Sigmoid colon (tissue), 6 donors: ENCODE measurements at regions not wholly inside any gene's neighbourhood (a gene's known extent, or its start where the extent isn't known, plus 50 kb on each side); places are given as distances from the start of the nearest gene placed in this dataset.

ENCODE experiments used
- DNase-seq: peaks from one replicate; pipeline ENCODE4 v3.0.0-alpha.2; 2019
- H3K27ac ChIP-seq, 4 donors: fragments of 200-600 bp; sonication (generic); one replicate each; pipeline ENCODE4 v1.5.1; 2016 to 2019; ENCODE audit warnings: mild to moderate bottlenecking in 1 of 4
- H3K27me3 ChIP-seq, 3 donors: fragments of 200-600 bp; sonication (generic); one replicate each; pipeline ENCODE4 v1.5.1; 2019; ENCODE audit warnings: mild to moderate bottlenecking in 1 of 3
- H3K36me3 ChIP-seq, 4 donors: fragments of 200-600 bp; sonication (generic); one replicate each; pipeline ENCODE4 v1.5.1; 2016 to 2019
- H3K4me1 ChIP-seq, 4 donors: fragments of 200-600 bp; sonication (generic); one replicate each; pipeline ENCODE4 v1.5.1; 2017 to 2019
- H3K4me3 ChIP-seq, 4 donors: fragments of 200-600 bp; sonication (generic); one replicate each; pipeline ENCODE4 v1.5.1; 2017 to 2019; ENCODE audit warnings: mild to moderate bottlenecking in 2 of 4, moderate library complexity in 1 of 4
- H3K9me3 ChIP-seq, 4 donors: fragments of 200-600 bp in 3 of 4; sonication (generic) in 3 of 4; one replicate each; pipeline versions ENCODE4 v1.5.1 to v1.6.1; 2013 to 2019
- EP300 ChIP-seq, 4 donors: sonication (generic); formaldehyde crosslinking; IDR thresholded peaks; one replicate each; pipeline ENCODE4 v1.6.1; 2017; ENCODE audit warnings: antibody characterized with exemption in 4 of 4
- POLR2A ChIP-seq, 2 donors: fragments of 450-650 bp; IDR thresholded peaks; one replicate each; pipeline ENCODE4 v1.6.1; 2016; ENCODE audit warnings: antibody characterized with exemption in 2 of 2, mild to moderate bottlenecking in 2 of 2, moderate library complexity in 2 of 2
- POLR2AphosphoS5 ChIP-seq, 4 donors: sonication (generic); formaldehyde crosslinking; IDR thresholded peaks; one replicate each; pipeline ENCODE4 v1.6.1; 2017; ENCODE audit warnings: antibody characterized with exemption in 4 of 4
- WGBS, 2 donors: extraction: QIAGEN DNeasy Blood & Tissue Kit; methylation state at CpG; one replicate each; pipeline ENCODE4 v1.1.7; 2013; 5-methylcytosine and 5-hydroxymethylcytosine counted together
- intact Hi-C: fragments of 100-400 bp; cut with DNase I; formaldehyde crosslinking; loops from one replicate; pipeline ENCODE4 v1.15.1; 2023
- TF ChIP-seq, protein P1 (sequence below), 4 experiments: fragments of 450-650 bp in 3 of 4; fragments of 200-600 bp in 1 of 4; IDR thresholded peaks; one replicate each; pipeline ENCODE4 v1.5.1; 2016 to 2019; ENCODE audit warnings: antibody characterized with exemption in 4 of 4, mild to moderate bottlenecking in 3 of 4, moderate library complexity in 2 of 4
- donor health status: healthy with polysubstance abuse.
- donor health status: healthy.

DNA sequence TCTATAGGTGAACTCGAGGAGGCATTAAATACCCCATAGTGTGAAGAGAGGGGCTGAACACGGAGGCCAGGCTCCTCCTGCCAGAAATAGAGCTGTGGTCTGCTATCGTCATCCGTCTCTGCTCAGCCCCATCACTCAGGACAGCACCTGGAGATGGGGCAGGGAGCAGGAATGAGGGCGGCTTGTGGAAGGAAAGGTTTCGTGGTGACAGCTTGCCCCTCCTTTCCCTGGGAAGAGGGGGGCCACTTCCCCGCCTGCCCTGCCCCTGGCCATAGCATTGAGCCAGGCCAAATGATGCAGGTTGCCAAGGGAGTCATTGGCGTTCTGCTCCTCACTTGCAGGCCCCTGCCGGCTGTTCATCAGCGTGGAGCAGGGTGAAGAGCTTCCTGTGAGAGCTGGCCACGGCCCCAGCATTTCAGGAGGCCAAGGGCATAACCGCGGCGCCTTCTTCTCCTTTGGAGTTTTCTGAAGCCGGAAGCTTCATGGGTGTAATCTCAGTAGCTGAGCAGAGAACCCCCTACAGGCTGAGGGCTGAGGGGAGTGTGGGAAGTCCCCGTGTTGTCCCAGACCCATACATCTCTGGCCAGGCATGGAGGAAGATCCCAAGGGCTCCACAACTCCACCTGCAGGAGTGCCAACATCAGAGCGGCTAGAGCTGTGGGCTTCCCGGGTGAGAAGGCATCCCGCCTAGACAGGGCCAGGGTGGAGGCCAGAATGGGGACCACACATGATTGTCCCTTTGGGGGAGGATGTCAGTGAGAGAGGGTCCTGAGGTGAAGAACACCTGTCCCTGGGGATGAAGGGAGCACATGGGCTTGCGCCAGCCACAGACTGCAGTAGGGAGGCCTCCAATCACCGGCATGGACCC, 112.5 kb upstream of the GLI2 start:
- no peak overlapping the region for H3K4me3 ChIP-seq
- TF ChIP-seq POLR2AphosphoS5 (IDR thresholded peaks at IDR 0.05) (no peak), POLR2A (IDR thresholded peaks at IDR 0.05) (no peak), EP300 (IDR thresholded peaks at IDR 0.05) (no peak)
- TF ChIP-seq, protein P1, sequence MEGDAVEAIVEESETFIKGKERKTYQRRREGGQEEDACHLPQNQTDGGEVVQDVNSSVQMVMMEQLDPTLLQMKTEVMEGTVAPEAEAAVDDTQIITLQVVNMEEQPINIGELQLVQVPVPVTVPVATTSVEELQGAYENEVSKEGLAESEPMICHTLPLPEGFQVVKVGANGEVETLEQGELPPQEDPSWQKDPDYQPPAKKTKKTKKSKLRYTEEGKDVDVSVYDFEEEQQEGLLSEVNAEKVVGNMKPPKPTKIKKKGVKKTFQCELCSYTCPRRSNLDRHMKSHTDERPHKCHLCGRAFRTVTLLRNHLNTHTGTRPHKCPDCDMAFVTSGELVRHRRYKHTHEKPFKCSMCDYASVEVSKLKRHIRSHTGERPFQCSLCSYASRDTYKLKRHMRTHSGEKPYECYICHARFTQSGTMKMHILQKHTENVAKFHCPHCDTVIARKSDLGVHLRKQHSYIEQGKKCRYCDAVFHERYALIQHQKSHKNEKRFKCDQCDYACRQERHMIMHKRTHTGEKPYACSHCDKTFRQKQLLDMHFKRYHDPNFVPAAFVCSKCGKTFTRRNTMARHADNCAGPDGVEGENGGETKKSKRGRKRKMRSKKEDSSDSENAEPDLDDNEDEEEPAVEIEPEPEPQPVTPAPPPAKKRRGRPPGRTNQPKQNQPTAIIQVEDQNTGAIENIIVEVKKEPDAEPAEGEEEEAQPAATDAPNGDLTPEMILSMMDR (IDR thresholded peaks at IDR 0.05): no peak
- WGBS, 2 donors: 87 to 88% methylated on average over 21 of the region's 21 CpGs

DNA sequence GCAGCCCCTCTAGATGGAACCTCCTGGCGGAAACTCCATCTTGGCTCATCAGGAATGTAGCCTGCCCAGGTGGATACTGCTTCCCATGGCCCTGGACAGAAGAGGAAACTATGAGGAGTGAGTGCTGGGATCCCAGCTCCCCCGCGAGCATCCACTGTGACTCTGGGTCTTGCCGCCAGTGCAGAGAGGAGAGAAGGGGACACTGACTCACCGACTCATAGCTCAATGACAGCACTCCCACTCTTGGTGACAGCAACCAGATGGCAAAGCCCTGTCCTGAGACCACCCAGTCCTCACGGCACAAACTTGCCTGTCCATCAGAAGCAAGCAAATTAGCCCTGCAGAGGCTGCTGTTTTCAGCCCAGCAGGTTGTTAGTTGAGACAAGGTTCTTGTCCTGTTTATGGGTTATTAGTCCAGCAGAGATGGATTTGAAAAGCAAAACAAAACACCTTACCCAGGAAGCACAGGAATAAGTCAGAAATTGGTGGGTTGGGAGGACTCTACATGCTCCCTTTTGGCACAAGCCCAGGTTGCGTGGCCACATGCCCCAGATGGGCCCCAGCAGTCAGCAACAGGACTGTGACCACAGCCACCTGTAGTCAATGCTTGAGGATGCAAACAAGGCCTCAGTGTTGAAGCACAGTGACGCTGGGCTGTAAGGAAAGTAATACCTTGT, 111.5 kb upstream of the GLI2 start:
- Histone ChIP-seq H3K27me3 (no peaks in the 10 kb centered on the region), H3K27ac (no peak overlapping the region), H3K36me3 (no peaks in the 10 kb centered on the region), H3K4me1 (no peaks in the 10 kb centered on the region), H3K9me3 (no peaks in the 10 kb centered on the region), H3K4me3 (no peak overlapping the region)
- WGBS, 2 donors: 79% methylated on average over 8 of the region's 8 CpGs
- intact Hi-C loops: no loop called here
- peak; percentile 22 for DNase-seq
- TF ChIP-seq EP300 (IDR thresholded peaks at IDR 0.05) (no peak), POLR2AphosphoS5 (IDR thresholded peaks at IDR 0.05) (no peak), POLR2A (IDR thresholded peaks at IDR 0.05) (no peak)
- TF ChIP-seq, protein P1 (IDR thresholded peaks at IDR 0.05): no peak

More for the DNA sequence above, 112.5 kb upstream of the GLI2 start:
- H3K27ac ChIP-seq: no peak overlapping the region
- peak; percentile 45 for DNase-seq
- no peaks in the 10 kb centered on the region for H3K9me3 ChIP-seq
- H3K4me1 ChIP-seq: no peaks in the 10 kb centered on the region
- intact Hi-C loops: no loop called here
- no peaks in the 10 kb centered on the region for H3K36me3 ChIP-seq
- H3K27me3 ChIP-seq: no peaks in the 10 kb centered on the region

DNA sequence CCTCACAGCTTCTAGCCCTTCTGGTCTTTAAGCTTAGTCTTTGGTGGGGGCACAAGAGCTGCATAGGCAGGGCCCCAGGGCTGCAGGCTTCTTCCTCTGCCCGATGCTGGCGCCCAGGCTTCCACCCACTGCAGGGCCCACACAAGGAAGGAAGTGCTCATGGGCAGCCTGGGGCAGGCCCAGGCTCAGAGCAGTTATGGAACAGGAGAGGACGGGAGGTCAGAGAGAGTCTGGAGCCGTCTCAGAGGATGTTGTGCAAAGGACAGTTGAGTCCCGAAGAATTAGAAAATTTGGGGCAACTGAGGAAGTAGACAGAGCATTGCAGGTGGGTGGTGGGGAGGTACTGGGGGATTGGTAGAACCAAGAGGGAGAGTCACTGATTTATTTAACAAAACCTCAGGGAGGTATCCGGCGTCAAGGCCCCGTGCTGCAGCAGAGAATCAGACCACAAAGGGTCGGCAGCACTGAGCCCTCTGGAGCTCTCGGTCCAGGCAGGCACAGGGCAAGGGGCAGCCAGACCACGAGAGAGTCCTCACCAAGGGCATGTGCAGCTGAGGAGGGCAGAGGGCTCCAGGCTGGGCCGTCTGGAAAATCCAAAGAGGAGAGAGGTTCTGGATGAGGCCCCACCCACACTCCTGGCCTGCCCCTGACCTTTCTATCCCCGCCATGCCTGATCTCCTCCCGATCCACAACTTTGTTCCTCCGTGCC, 110.8 kb upstream of the GLI2 start:
- no peak overlapping the region for H3K27ac ChIP-seq
- no peak overlapping the region for H3K4me3 ChIP-seq
- WGBS, 2 donors: 71 to 77% methylated on average over 15 of the region's 15 CpGs
- peak; percentile 41 for DNase-seq
- no peaks in the 10 kb centered on the region for H3K9me3 ChIP-seq
- TF ChIP-seq EP300 (IDR thresholded peaks at IDR 0.05) (no peak), POLR2A (IDR thresholded peaks at IDR 0.05) (no peak), POLR2AphosphoS5 (IDR thresholded peaks at IDR 0.05) (no peak)
- TF ChIP-seq, protein P1 (IDR thresholded peaks at IDR 0.05): no peak
- H3K27me3 ChIP-seq: no peaks in the 10 kb centered on the region
- intact Hi-C loops: no loop called here
- no peaks in the 10 kb centered on the region for H3K36me3 ChIP-seq
- H3K4me1 ChIP-seq: no peaks in the 10 kb centered on the region

DNA sequence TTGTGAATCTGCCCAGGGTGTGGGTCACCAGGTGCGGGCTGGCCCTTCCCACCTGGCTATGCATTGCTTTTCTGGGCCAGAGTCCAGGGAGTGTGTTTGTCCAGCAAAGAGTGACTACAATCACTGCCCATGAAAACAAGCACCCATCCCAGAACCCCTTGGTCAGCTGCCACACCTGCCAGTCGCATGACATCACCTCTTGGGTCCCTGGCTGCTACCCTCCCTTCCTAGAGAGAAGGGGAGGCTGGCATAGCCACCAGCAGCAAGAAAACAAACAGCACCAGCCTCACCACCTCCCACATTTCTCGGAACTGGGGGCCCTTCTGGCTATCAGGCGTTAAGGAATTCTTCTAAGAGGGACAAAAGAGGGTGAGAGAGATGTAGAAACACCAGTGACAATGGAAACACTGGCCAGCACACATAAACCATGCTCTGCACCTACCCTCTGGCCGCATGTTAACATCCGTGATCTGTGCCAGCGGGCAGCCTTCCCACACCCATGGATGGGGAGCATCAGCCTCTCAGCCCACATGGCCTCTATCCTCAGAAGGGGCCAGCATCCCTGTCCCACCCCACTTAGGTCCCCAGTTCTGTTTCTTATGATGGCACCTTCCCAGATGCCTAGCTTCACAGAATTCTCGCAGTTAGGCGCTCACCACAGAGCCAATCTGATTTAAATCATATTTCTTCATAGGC, 109.7 kb upstream of the GLI2 start:
- TF ChIP-seq POLR2A (IDR thresholded peaks at IDR 0.05) (no peak), EP300 (IDR thresholded peaks at IDR 0.05) (no peak)
- H3K27ac ChIP-seq: no peak overlapping the region
- no peak overlapping the region for H3K4me3 ChIP-seq
- 56 to 78% methylated on average over 9 of the region's 9 CpGs for WGBS, 2 donors
- intact Hi-C loops: no loop called here
- H3K9me3 ChIP-seq: no peaks in the 10 kb centered on the region
- H3K4me1 ChIP-seq: no peaks in the 10 kb centered on the region
- H3K36me3 ChIP-seq: no peaks in the 10 kb centered on the region
- DNase-seq: peak; percentile 58
- no peaks in the 10 kb centered on the region for H3K27me3 ChIP-seq
